ENCODE measurements at regions not wholly inside any gene's neighbourhood (a gene's known extent, or its start where the extent isn't known, plus 50 kb on each side); places are given as distances from the start of the nearest gene placed in this dataset.

- no peak for TF ChIP-seq ZNF707 (CRISPR knock-in tag; conservative IDR thresholded peaks at IDR 0.05)
- no peak for TF ChIP-seq PHF8 (IDR thresholded peaks at IDR 0.05; ENCODE audit: borderline replicate concordance, low read length)
- no peak for TF ChIP-seq EZH2 (IDR thresholded peaks at IDR 0.05; ENCODE audit: borderline replicate concordance, low read depth, low read length)
- no peak for TF ChIP-seq SMAD3 (CRISPR knock-in tag; conservative IDR thresholded peaks at IDR 0.05)
- no peak for TF ChIP-seq SNAPC5 (CRISPR knock-in tag; IDR thresholded peaks at IDR 0.05)
- TF ChIP-seq MAFK (IDR thresholded peaks at IDR 0.05; ENCODE audit: low read length): no peak
- no peak for TF ChIP-seq CREM (IDR thresholded peaks at IDR 0.05; ENCODE audit: low read depth)
- no peak for TF ChIP-seq ETV5 (CRISPR knock-in tag; IDR thresholded peaks at IDR 0.05; ENCODE audit: low read depth)
- no peak for TF ChIP-seq SREBF2 (CRISPR knock-in tag; IDR thresholded peaks at IDR 0.05)
- TF ChIP-seq RAD51 (IDR thresholded peaks at IDR 0.05; ENCODE audit: borderline replicate concordance, low read depth): no peak
These were observed 1534.8 kb downstream of the SLITRK5 start for GRCh38 chr13:89205856-89206520.

Data from K562 (cell line).